Hepatocyte (in vitro differentiated cells): ENCODE measurements at regions not wholly inside any gene's neighbourhood (a gene's known extent, or its start where the extent isn't known, plus 50 kb on each side); places are given as distances from the start of the nearest gene placed in this dataset.

Experiments used
- EZH2phosphoT487 ChIP-seq: fragments of 200-600 bp; sonication (generic); IDR thresholded peaks from one replicate; pipeline ENCODE4 v1.6.1; 2018; ENCODE audit warnings: antibody characterized with exemption, mild to moderate bottlenecking, low read depth, moderate library complexity; ENCODE audit not compliant: unreplicated experiment, severe bottlenecking
- TF ChIP-seq, protein P1 (sequence below): fragments of 200-600 bp; sonication (generic); IDR thresholded peaks from 2 replicates; pipeline ENCODE4 v1.5.1; 2016; ENCODE audit warnings: antibody characterized with exemption, mild to moderate bottlenecking; ENCODE audit not compliant: poor library complexity

DNA sequence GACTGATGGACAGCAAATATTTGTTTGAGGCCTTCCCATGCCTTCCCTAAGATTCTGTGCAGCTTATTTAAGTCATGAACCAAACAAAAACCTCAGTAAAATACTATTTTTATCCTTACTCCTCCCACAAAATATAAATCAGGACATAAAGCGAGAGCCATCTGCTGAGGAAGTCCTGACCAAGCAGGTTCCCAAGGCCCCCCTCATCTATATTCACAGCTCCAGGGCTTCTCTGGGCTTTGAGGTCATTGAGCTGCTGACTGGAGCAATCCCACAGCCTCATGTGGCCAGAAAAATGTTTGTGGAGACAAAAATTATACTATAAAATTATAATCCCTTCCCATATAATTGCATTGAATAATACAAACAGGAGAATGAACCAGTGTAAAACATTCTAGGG lies 846.2 kb downstream of the ADGRL2 start:
- TF ChIP-seq, protein P1, sequence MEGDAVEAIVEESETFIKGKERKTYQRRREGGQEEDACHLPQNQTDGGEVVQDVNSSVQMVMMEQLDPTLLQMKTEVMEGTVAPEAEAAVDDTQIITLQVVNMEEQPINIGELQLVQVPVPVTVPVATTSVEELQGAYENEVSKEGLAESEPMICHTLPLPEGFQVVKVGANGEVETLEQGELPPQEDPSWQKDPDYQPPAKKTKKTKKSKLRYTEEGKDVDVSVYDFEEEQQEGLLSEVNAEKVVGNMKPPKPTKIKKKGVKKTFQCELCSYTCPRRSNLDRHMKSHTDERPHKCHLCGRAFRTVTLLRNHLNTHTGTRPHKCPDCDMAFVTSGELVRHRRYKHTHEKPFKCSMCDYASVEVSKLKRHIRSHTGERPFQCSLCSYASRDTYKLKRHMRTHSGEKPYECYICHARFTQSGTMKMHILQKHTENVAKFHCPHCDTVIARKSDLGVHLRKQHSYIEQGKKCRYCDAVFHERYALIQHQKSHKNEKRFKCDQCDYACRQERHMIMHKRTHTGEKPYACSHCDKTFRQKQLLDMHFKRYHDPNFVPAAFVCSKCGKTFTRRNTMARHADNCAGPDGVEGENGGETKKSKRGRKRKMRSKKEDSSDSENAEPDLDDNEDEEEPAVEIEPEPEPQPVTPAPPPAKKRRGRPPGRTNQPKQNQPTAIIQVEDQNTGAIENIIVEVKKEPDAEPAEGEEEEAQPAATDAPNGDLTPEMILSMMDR = no peak
- TF ChIP-seq EZH2phosphoT487 = no peak
